ACHN (cell line): ENCODE measurements at regions not wholly inside any gene's neighbourhood (a gene's known extent, or its start where the extent isn't known, plus 50 kb on each side); places are given as distances from the start of the nearest gene placed in this dataset.

Experiments
- DNase-seq: peaks from one replicate; pipeline ENCODE4 v3.0.0-alpha.2; 2015
- in situ Hi-C: cut with HindIII; loops from 2 replicates; pipeline ENCODE4 v1.10.0; 2017; ENCODE audit warnings: low sequenced_read_pairs, low pct_ligation_motif_present, low pct_unique_long_range_greater_than_20kb

- in situ Hi-C loops, result no loop called here
- DNase-seq, result no peak
Observed at GRCh38 chr13:53522034-53522433, 493.4 kb downstream of the OLFM4 start.

DNA sequence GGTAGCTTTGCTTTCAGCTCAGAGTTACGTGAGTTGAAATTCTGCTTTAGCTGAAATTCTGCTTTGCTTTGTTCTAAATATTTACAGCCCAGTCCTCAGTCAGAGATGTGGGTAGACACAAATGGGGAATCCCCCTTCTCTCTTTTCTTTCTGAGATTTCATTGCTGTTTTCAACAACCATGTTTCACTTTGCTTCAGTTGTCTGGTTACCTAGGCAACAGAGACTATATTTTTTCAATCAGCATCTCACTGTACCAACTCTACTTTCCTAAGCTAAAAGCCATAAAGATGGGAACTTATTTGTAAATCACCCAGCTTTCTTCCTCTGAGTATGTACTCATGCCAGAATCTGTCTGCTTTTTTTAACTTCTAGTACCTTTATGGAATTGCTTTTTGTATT, 509.0 kb downstream of the OLFM4 start:
- in situ Hi-C loops, result no loop called here
- DNase-seq, result no peak

GRCh38 chr13:53545340-53545941, 516.8 kb downstream of the OLFM4 start:
- DNase-seq, result no peak
- in situ Hi-C loops, result no loop called here

- DNase-seq, result no peak
- in situ Hi-C loops, result no loop called here
Observed at GRCh38 chr13:53560556-53560955, 531.9 kb downstream of the OLFM4 start.

GRCh38 chr13:53562419-53562818, 533.8 kb downstream of the OLFM4 start:
- no peak for DNase-seq
- in situ Hi-C loops, result no loop called here

GRCh38 chr13:53568491-53568890, 539.9 kb downstream of the OLFM4 start:
- no peak for DNase-seq
- in situ Hi-C loops, result no loop called here

DNA sequence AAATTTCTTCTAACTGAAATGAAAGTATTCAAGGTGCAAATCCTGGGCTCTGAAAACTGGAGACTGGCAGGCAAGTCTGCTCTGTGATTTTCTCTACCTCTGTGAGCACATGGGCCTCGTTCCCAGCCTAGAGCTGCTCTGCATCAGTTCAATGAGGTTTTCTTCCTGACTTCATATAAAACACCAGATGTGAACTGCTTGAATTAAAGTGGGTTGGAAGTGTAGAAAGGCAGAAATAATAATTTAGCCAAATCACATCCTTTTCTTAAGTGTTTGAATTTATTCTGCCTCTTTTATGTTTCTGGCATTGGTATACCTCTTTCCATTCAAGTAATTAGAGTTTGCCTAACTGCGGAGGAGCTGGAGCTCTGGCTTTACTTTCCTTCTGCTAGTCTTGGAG, 540.8 kb downstream of the OLFM4 start:
- no peak for DNase-seq
- in situ Hi-C loops, result no loop called here

DNA sequence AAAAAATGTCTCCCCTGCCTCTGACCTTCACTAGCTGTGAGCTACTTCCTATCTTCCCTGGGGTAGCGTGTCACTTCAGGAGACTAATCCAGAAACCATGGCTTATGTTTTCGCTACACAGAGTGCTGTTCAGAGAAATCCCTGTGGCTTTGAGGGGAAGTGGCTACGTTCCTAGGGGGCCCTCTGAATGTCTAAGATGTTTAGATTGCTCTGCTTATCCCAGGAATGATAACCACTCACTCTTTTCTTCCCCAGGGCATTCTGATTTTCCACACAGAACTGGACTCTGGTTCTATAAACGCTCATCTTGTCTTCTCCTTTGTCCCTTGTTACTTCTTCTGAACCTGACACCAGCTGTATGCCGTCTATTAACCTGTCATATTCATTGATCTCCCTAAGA, 572.5 kb downstream of the OLFM4 start:
- no peak for DNase-seq
- in situ Hi-C loops, result no loop called here

DNA sequence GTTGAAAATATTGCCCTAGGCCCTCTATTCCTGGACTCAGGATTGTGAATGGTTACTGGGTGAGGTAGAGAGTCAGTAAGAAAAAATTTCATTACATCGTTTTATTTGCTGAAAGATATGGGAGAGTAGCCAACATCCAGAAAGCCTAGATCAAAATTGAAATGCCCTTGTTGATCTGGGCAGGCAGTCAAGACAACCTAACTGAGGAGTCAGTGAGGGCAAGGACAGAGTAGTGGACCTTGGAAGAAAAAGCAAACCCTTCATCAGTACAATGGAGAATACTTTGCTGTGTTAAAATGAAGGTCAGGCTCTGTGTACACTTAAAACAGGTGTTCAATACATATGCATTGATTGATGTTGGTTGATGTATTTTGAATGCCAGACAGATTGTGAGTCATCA, 576.7 kb downstream of the OLFM4 start:
- DNase-seq, result no peak
- in situ Hi-C loops, result no loop called here

DNA sequence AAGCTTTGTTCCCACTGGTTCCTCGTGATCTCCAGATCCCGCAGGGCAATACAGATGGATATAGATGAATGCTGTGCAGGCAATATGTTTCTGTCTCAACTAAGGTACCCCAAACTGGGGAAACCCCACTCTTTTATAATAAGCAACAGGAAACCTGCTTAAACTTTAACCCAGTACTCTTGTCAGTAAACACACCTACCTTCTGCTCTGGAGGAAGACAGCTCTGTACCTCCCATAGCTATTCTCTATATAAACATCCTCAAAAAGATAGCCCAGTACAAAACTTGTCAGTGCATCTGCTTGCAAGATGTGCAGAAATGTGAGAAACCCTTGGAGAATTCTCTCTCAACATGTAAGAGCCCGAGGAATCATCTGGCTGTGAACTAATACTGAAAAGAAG, 583.6 kb downstream of the OLFM4 start:
- in situ Hi-C loops, result no loop called here
- no peak for DNase-seq

GRCh38 chr13:53622456-53622855, 593.8 kb downstream of the OLFM4 start:
- in situ Hi-C loops, result no loop called here
- no peak for DNase-seq

- in situ Hi-C loops, result no loop called here
Observed at GRCh38 chr13:53623146-53623545, 594.5 kb downstream of the OLFM4 start.

DNA sequence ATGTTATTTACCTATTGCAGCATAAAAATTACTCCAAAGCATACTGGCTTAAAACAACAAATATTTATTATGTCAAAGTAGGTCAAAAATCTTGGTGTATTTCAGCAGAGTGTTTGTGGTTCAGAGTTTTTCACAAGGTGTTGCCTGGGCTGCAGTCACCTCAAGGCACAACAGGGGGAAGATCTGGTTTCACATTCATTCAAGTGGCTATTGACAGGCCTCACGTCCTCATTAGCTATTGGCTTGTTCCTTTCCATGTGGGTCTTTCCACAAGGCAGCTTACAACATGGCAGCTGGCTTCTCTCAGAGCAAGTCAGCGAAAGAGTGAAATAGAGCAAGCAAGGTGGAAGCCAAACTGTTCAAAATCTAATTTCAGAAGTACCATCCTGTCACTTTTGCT, 602.9 kb downstream of the OLFM4 start:
- in situ Hi-C loops, result no loop called here
- no peak for DNase-seq

More at GRCh38 chr13:53623146-53623545, 594.5 kb downstream of the OLFM4 start:
- DNase-seq, result no peak

DNA sequence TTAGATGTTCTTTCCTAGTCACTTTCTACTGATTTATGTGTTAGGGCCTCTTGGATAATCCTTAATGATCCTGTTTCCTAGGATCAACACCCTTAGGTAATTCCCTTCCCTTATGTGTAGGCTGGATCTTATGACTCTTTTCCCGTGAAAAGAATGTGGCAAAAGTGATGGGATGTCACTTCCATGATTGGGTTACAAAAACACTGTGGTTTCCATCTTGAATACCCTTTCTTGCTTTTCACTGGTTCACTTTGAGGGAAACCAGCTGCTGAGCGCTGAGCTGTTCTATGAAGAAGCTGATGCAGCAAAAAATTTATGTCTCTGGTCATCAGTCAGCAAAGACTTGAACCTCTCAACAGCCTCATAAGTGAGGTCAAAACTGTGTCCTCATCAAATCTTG, 609.4 kb downstream of the OLFM4 start:
- no peak for DNase-seq
- in situ Hi-C loops, result no loop called here

- in situ Hi-C loops, result no loop called here
- no peak for DNase-seq
Observed at GRCh38 chr13:53642306-53642705, 613.7 kb downstream of the OLFM4 start.

- no peak for DNase-seq
- in situ Hi-C loops, result no loop called here
Observed at GRCh38 chr13:53648673-53649072, 620.1 kb downstream of the OLFM4 start.

- no peak for DNase-seq
- in situ Hi-C loops, result no loop called here
Observed at GRCh38 chr13:53672005-53672404, 643.4 kb downstream of the OLFM4 start.

- DNase-seq, result no peak
- in situ Hi-C loops, result no loop called here
Observed at GRCh38 chr13:53683146-53683545, 654.5 kb downstream of the OLFM4 start.

DNA sequence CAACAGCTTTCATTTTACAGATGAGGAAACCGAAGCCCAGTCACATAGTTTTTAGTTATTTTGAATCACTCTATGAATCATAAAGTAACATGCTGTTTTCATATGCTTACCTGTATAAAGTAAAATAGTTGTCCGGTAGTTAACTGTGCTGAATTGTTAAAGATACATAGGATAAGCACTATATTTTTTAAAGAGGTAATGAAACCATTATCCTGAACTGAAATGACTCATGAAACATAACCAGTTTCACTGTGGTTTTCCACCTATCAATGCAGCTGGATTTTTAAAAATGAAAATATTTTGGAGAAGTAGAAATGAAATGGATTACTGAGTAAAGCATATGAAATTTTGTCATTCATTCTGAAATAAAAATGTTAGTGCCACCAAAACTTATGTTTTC, 655.0 kb downstream of the OLFM4 start:
- DNase-seq, result no peak
- in situ Hi-C loops, result no loop called here

- DNase-seq, result no peak
- in situ Hi-C loops, result no loop called here
Observed at GRCh38 chr13:53691417-53691816, 662.8 kb downstream of the OLFM4 start.
